Mesendoderm (in vitro differentiated cells): ENCODE measurements at regions not wholly inside any gene's neighbourhood (a gene's known extent, or its start where the extent isn't known, plus 50 kb on each side); places are given as distances from the start of the nearest gene placed in this dataset.

Source experiments
- DNase-seq: peaks from one replicate; pipeline ENCODE4 v3.0.0; 2013
- H2AK5ac ChIP-seq: 2 replicates; pipeline ENCODE4 v1.6.1; 2013; ENCODE audit warnings: low read length, inconsistent platforms
- H2BK120ac ChIP-seq: 2 replicates; pipeline ENCODE4 v1.6.1; 2013; ENCODE audit warnings: low read depth, mild to moderate bottlenecking, low read length, moderate library complexity, mixed read lengths
- H2BK15ac ChIP-seq: replicated peaks from 2 replicates; pipeline ENCODE4 v1.6.1; 2013; ENCODE audit warnings: low read depth, mild to moderate bottlenecking, moderate library complexity
- H2BK5ac ChIP-seq: 2 replicates; pipeline ENCODE4 v1.6.1; 2013; ENCODE audit warnings: low read length, inconsistent platforms
- H3K18ac ChIP-seq: 2 replicates; pipeline ENCODE4 v1.6.1; 2013; ENCODE audit warnings: mild to moderate bottlenecking, low read length, mixed read lengths
- H3K23ac ChIP-seq: one replicate; pipeline ENCODE4 v1.6.1; 2013; ENCODE audit warnings: low read length
- H3K27ac ChIP-seq: 2 replicates; pipeline ENCODE4 v1.5.1; 2013; ENCODE audit warnings: low read depth, mild to moderate bottlenecking, inconsistent platforms, low read length, moderate library complexity
- H3K27me3 ChIP-seq: 2 replicates; pipeline ENCODE4 v1.6.1; 2013; ENCODE audit warnings: low read length, control low read depth, mild to moderate bottlenecking, inconsistent platforms; ENCODE audit not compliant: insufficient read depth, poor library complexity
- H3K36me3 ChIP-seq: 2 replicates; pipeline ENCODE4 v1.6.1; 2013; ENCODE audit warnings: low read length, inconsistent platforms; ENCODE audit not compliant: control insufficient read depth, insufficient read depth
- H3K4ac ChIP-seq: one replicate; pipeline ENCODE4 v1.6.1; 2013; ENCODE audit warnings: low read depth, mild to moderate bottlenecking, low read length, moderate library complexity
- H3K4me1 ChIP-seq: 2 replicates; pipeline ENCODE4 v1.6.1; 2013; ENCODE audit warnings: low read depth, low read length, inconsistent platforms; ENCODE audit not compliant: control insufficient read depth
- H3K4me2 ChIP-seq: 2 replicates; pipeline ENCODE4 v1.6.1; 2013; ENCODE audit warnings: low read length
- H3K4me3 ChIP-seq: 2 replicates; pipeline ENCODE4 v1.5.1; 2013; ENCODE audit warnings: mild to moderate bottlenecking, low read length
- H3K56ac ChIP-seq: one replicate; pipeline ENCODE4 v1.6.1; 2013; ENCODE audit warnings: low read length
- H3K79me1 ChIP-seq: 2 replicates; pipeline ENCODE4 v1.6.1; 2013; ENCODE audit warnings: low read length, inconsistent platforms
- H3K79me2 ChIP-seq: 2 replicates; pipeline ENCODE4 v1.6.1; 2013; ENCODE audit warnings: mild to moderate bottlenecking, low read length; ENCODE audit not compliant: control insufficient read depth, insufficient read depth
- H3K9ac ChIP-seq: 2 replicates; pipeline ENCODE4 v1.6.1; 2013; ENCODE audit warnings: low read length, inconsistent platforms
- H4K5ac ChIP-seq: one replicate; pipeline ENCODE4 v1.6.1; 2013; ENCODE audit warnings: low read length
- H4K8ac ChIP-seq: one replicate; pipeline ENCODE4 v1.6.1; 2013; ENCODE audit warnings: low read depth, mild to moderate bottlenecking, control low read depth, low read length, moderate library complexity
- WGBS: extraction: QIAGEN DNeasy Blood & Tissue Kit; methylation state at CpG from one replicate; pipeline ENCODE4 v1.1.7; 2013; ENCODE audit warnings: low lambda C conversion rate, missing lambda C conversion rate; ENCODE audit not compliant: insufficient coverage; ENCODE audit errors: extremely low coverage; 5-methylcytosine and 5-hydroxymethylcytosine counted together

- Histone ChIP-seq H3K27ac (no peak overlapping the region), H2BK120ac (no peak overlapping the region), H3K79me1 (no peaks in the 10 kb centered on the region), H3K4ac (no peak overlapping the region), H3K79me2 (no peaks in the 10 kb centered on the region), H4K5ac (no peak overlapping the region), H3K27me3 (no peaks in the 10 kb centered on the region), H3K4me2 (no peak overlapping the region), H3K4me3 (no peak overlapping the region), H3K18ac (no peak overlapping the region), H3K4me1 (no peaks in the 10 kb centered on the region), H3K9ac (no peak overlapping the region), H4K8ac (no peak overlapping the region), H3K56ac (no peak overlapping the region), H2BK5ac (no peak overlapping the region), H2BK15ac (no peak overlapping the region), H2AK5ac (no peak overlapping the region), H3K23ac (no peak overlapping the region), H3K36me3 (no peaks in the 10 kb centered on the region)
- DNase-seq, result peak; percentile 5
- WGBS, result no CpG with 5 or more reads among the region's 6 CpGs
Observed at GRCh38 chr9:26034786-26035185, 356.5 kb upstream of the TUSC1 start.

- no peaks in the 10 kb centered on the region for H3K79me1 ChIP-seq
- no peaks in the 10 kb centered on the region for H3K36me3 ChIP-seq
- no peak overlapping the region for H3K27ac ChIP-seq
- no peak overlapping the region for H4K8ac ChIP-seq
- H3K4me2 ChIP-seq, result no peak overlapping the region
- no peak overlapping the region for H3K23ac ChIP-seq
- no peak overlapping the region for H4K5ac ChIP-seq
- H2AK5ac ChIP-seq, result no peak overlapping the region
- no peaks in the 10 kb centered on the region for H3K27me3 ChIP-seq
- no peak overlapping the region for H2BK120ac ChIP-seq
- no peak overlapping the region for H3K18ac ChIP-seq
- no peak overlapping the region for H3K4ac ChIP-seq
- WGBS, result no CpG with 5 or more reads among the region's 3 CpGs
- no peak overlapping the region for H3K9ac ChIP-seq
- no peak for DNase-seq
- H2BK5ac ChIP-seq, result no peak overlapping the region
- no peak overlapping the region for H3K56ac ChIP-seq
- no peaks in the 10 kb centered on the region for H3K79me2 ChIP-seq
- H2BK15ac ChIP-seq, result no peak overlapping the region
- no peak overlapping the region for H3K4me3 ChIP-seq
- H3K4me1 ChIP-seq, result no peaks in the 10 kb centered on the region
Observed at GRCh38 chr9:26033336-26033735, 355.1 kb upstream of the TUSC1 start.

DNA sequence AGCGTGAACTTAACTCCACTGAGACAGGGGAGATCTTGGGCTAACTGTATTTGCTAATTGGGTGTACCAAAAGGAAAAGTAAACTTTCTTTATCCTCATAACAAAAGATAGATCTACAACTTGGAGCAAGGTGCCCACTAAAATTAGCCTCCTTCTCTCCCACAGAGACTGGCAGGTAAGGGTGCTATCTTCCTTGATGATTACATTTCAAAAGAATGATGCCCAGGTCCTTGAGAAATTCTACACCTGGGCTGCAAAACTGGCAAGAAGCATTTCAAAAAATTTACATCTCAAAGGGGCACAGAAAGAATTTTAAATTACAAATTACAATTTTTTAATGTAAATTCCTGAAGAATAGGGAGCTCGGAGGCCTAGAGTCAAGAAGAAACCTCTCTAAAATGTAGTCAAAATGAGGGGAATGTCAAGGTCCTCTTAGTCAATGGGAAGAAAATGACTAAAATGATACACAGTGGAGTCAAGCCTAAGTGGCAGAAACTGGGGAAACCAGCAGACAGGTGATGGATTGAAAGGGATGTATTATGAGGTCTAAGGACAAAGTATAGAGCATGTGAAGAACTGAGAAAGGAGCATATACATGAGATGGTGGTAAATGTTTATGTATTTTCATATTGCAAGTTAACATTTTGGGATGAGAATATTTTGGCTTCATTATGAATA lies 348.3 kb upstream of the TUSC1 start:
- Histone ChIP-seq H4K5ac (no peak overlapping the region), H3K4me3 (no peak overlapping the region), H3K23ac (no peak overlapping the region), H3K79me2 (no peaks in the 10 kb centered on the region), H3K9ac (no peak overlapping the region), H3K56ac (no peak overlapping the region), H3K27me3 (no peaks in the 10 kb centered on the region), H3K4me1 (peaks cover 2% of the 10 kb centered on the region), H3K18ac (no peak overlapping the region), H4K8ac (no peak overlapping the region), H3K36me3 (no peaks in the 10 kb centered on the region), H2BK15ac (no peak overlapping the region), H3K4ac (no peak overlapping the region), H2BK120ac (no peak overlapping the region), H3K27ac (no peak overlapping the region), H2BK5ac (no peak overlapping the region), H2AK5ac (no peak overlapping the region), H3K79me1 (no peaks in the 10 kb centered on the region), H3K4me2 (no peak overlapping the region)
- whole genome bisulfite sequencing, result no CpG with 5 or more reads among the region's 2 CpGs
- peak; percentile 27 for DNase-seq

GRCh38 chr9:26013199-26013598 lies 335.0 kb upstream of the TUSC1 start:
- no peak for DNase-seq
- Histone ChIP-seq H3K4me2 (no peak overlapping the region), H3K23ac (no peak overlapping the region), H3K4ac (no peak overlapping the region), H4K5ac (no peak overlapping the region), H3K56ac (no peak overlapping the region), H3K4me3 (no peak overlapping the region), H2BK5ac (no peak overlapping the region), H3K27ac (no peak overlapping the region), H3K36me3 (no peaks in the 10 kb centered on the region), H3K18ac (no peak overlapping the region), H3K9ac (no peak overlapping the region), H3K79me1 (no peaks in the 10 kb centered on the region), H3K79me2 (no peaks in the 10 kb centered on the region), H3K4me1 (no peaks in the 10 kb centered on the region), H2AK5ac (no peak overlapping the region), H4K8ac (no peak overlapping the region), H3K27me3 (no peaks in the 10 kb centered on the region), H2BK15ac (no peak overlapping the region), H2BK120ac (no peak overlapping the region)

GRCh38 chr9:26012797-26013196 lies 334.6 kb upstream of the TUSC1 start:
- no peak overlapping the region for H2BK15ac ChIP-seq
- no peak overlapping the region for H2BK120ac ChIP-seq
- H3K36me3 ChIP-seq, result no peaks in the 10 kb centered on the region
- no peaks in the 10 kb centered on the region for H3K27me3 ChIP-seq
- no peak overlapping the region for H3K27ac ChIP-seq
- H3K79me2 ChIP-seq, result no peaks in the 10 kb centered on the region
- no peak overlapping the region for H2BK5ac ChIP-seq
- WGBS, result no CpG with 5 or more reads among the region's 3 CpGs
- no peak overlapping the region for H2AK5ac ChIP-seq
- no peak overlapping the region for H3K4me3 ChIP-seq
- H4K8ac ChIP-seq, result no peak overlapping the region
- no peaks in the 10 kb centered on the region for H3K79me1 ChIP-seq
- H4K5ac ChIP-seq, result no peak overlapping the region
- peak; percentile 19 for DNase-seq
- no peak overlapping the region for H3K4ac ChIP-seq
- no peak overlapping the region for H3K23ac ChIP-seq
- H3K4me1 ChIP-seq, result no peaks in the 10 kb centered on the region
- H3K18ac ChIP-seq, result no peak overlapping the region
- no peak overlapping the region for H3K9ac ChIP-seq
- H3K4me2 ChIP-seq, result no peak overlapping the region
- H3K56ac ChIP-seq, result no peak overlapping the region

- Histone ChIP-seq H3K4me1 (no peaks in the 10 kb centered on the region), H4K5ac (no peak overlapping the region), H2BK15ac (no peak overlapping the region), H3K79me2 (no peaks in the 10 kb centered on the region), H2AK5ac (no peak overlapping the region), H3K4me3 (no peak overlapping the region), H3K23ac (no peak overlapping the region), H3K27me3 (no peaks in the 10 kb centered on the region), H3K9ac (no peak overlapping the region), H3K36me3 (no peaks in the 10 kb centered on the region), H4K8ac (no peak overlapping the region), H2BK5ac (no peak overlapping the region), H3K4me2 (no peak overlapping the region), H3K18ac (no peak overlapping the region), H3K27ac (no peak overlapping the region), H3K4ac (no peak overlapping the region), H3K79me1 (no peaks in the 10 kb centered on the region), H2BK120ac (no peak overlapping the region), H3K56ac (no peak overlapping the region)
- DNase-seq, result no peak
- WGBS, result no CpG with 5 or more reads among the region's 6 CpGs
Observed at GRCh38 chr9:25994605-25995004, 316.4 kb upstream of the TUSC1 start.
